ENCODE measurements at regions not wholly inside any gene's neighbourhood (a gene's known extent, or its start where the extent isn't known, plus 50 kb on each side); places are given as distances from the start of the nearest gene placed in this dataset.

DNA sequence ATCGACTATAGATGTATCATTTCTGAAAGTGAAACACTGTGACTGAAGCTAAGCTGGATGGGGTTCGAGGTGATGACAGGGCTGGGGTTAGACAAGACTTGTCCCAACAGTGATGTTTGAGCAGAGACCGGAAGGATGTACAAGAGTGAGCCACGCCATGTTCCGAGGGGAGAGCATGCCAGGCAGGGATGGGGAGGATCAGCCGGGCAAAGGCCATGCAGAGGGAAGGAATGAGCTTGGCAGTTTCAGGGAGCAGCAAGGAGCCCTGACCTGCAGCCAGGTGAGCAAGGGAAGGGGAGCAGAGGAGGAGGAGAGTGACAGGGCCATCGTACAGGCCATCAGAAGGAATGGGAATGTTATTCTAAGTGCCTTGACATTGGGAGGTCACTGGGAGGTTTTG is 114.9 kb upstream of the GPR26 start:
- TF ChIP-seq, protein P1, sequence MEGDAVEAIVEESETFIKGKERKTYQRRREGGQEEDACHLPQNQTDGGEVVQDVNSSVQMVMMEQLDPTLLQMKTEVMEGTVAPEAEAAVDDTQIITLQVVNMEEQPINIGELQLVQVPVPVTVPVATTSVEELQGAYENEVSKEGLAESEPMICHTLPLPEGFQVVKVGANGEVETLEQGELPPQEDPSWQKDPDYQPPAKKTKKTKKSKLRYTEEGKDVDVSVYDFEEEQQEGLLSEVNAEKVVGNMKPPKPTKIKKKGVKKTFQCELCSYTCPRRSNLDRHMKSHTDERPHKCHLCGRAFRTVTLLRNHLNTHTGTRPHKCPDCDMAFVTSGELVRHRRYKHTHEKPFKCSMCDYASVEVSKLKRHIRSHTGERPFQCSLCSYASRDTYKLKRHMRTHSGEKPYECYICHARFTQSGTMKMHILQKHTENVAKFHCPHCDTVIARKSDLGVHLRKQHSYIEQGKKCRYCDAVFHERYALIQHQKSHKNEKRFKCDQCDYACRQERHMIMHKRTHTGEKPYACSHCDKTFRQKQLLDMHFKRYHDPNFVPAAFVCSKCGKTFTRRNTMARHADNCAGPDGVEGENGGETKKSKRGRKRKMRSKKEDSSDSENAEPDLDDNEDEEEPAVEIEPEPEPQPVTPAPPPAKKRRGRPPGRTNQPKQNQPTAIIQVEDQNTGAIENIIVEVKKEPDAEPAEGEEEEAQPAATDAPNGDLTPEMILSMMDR (IDR thresholded peaks at IDR 0.05) = no peak
- TF ChIP-seq ZFX (IDR thresholded peaks at IDR 0.05; ENCODE audit: borderline replicate concordance) = no peak
- no peak overlapping the region for H3K27ac ChIP-seq

DNA sequence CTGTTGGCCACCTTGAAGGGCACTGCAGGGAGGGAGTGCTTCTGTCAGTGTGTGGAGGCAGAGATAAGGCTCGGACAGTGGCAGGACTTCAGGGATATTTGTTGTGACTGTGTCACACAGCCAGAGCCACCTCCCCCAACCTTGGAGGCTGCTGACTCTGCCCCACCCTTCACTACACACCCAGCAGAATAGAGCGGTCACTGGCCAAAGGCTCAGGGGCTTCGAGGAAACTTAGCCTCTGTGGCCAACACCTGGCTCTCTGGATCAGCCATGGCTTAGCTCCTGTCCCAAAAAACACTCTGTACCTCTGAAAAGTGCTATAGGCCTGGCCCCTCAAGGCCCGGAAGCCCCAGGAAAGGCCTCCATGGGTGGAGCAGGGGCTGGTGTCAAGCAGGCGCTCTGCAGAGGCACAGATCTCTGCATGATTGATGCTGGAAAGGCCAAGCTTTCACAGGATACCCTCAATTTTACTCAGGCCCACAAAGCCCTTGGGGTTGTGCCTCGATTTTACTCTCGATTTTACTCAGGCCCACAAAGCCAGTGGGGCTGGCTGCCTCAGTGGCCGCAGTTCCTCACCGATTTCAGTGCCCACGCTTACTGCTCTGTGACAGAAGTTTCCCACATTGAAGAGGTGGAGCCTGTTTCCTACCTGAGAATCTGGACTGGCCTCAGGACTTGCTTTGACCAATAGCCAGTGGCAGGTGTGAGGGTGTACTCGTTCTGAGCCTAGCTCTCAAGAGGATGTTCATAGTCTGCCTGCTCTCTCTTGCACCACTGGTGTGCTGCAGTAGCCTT is 113.2 kb upstream of the GPR26 start:
- TF ChIP-seq, protein P1 (IDR thresholded peaks at IDR 0.05) = no peak
- TF ChIP-seq ZFX (IDR thresholded peaks at IDR 0.05; ENCODE audit: borderline replicate concordance) = no peak
- H3K27ac ChIP-seq = no peak overlapping the region

- H3K27ac ChIP-seq = no peak overlapping the region
- no peak for TF ChIP-seq ZFX (IDR thresholded peaks at IDR 0.05; ENCODE audit: borderline replicate concordance)
- TF ChIP-seq, protein P1 (IDR thresholded peaks at IDR 0.05) = no peak
Observed at GRCh38 chr10:123553810-123554430, 112.2 kb upstream of the GPR26 start.

GRCh38 chr10:123554656-123555055 is 111.5 kb upstream of the GPR26 start:
- H3K27ac ChIP-seq = no peak overlapping the region
- TF ChIP-seq, protein P1 (IDR thresholded peaks at IDR 0.05) = no peak
- no peak for TF ChIP-seq ZFX (IDR thresholded peaks at IDR 0.05; ENCODE audit: borderline replicate concordance)

- TF ChIP-seq, protein P1 (IDR thresholded peaks at IDR 0.05) = no peak
- TF ChIP-seq ZFX (IDR thresholded peaks at IDR 0.05; ENCODE audit: borderline replicate concordance) = no peak
- no peak overlapping the region for H3K27ac ChIP-seq
Observed at GRCh38 chr10:123555616-123556015, 110.5 kb upstream of the GPR26 start.

GRCh38 chr10:123556049-123556448 is 110.1 kb upstream of the GPR26 start:
- H3K27ac ChIP-seq = no peak overlapping the region
- TF ChIP-seq ZFX (IDR thresholded peaks at IDR 0.05; ENCODE audit: borderline replicate concordance) = no peak
- TF ChIP-seq, protein P1 (IDR thresholded peaks at IDR 0.05) = no peak

GRCh38 chr10:123556736-123557135 is 109.4 kb upstream of the GPR26 start:
- TF ChIP-seq, protein P1 (IDR thresholded peaks at IDR 0.05) = no peak
- no peak for TF ChIP-seq ZFX (IDR thresholded peaks at IDR 0.05; ENCODE audit: borderline replicate concordance)

More at GRCh38 chr10:123556736-123557135, 109.4 kb upstream of the GPR26 start:
- no peak overlapping the region for H3K27ac ChIP-seq
